GM10248 (cell line): ENCODE measurements at regions not wholly inside any gene's neighbourhood (a gene's known extent, or its start where the extent isn't known, plus 50 kb on each side); places are given as distances from the start of the nearest gene placed in this dataset.
"Not testable (repeated sequence)": the region's sequence is repeated elsewhere in the genome, so short reads cannot be mapped to it uniquely, and the experiment has no call there.

ENCODE experiments used
- CTCF ChIA-PET: fragments of 300-600 bp; sonication (Branson Sonifier 250); formaldehyde crosslinking; extraction: SDS; loops from one replicate; lab custom pipeline; 2021; ENCODE audit warnings: antibody characterized with exemption; lab: Yijun Ruan, JAX
- POLR2A ChIA-PET: fragments of 350-650 bp; sonication (Branson Sonifier 250); formaldehyde crosslinking; extraction: SDS; loops from one replicate; lab custom pipeline; 2020; ENCODE audit warnings: antibody characterized with exemption; lab: Yijun Ruan, JAX
- DNase-seq: peaks from one replicate; pipeline ENCODE4 v3.0.0; 2012; ENCODE audit errors: extremely low spot score

DNA sequence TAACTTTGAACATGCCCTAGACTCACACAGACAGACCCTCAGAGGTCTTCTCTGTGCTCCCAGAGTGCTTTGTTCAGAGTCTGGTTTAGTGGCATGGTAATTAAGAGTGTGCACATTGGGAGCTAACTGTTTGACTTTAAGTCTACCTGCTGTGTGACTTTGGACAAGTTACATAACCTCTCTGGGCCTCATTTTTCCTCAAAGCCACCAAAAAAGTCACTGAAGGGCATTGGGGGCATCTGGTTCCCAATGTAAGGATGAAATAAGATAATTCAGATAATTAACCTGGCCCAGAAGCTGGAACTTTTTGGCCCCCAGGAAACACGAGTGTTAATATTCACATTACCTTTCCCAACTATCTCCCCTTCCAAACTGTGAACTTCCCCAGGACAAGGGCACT is 341.1 kb downstream of the BCL2L11 start:
- DNase-seq, CTCF ChIA-PET, POLR2A ChIA-PET: not testable (repeated sequence)

DNA sequence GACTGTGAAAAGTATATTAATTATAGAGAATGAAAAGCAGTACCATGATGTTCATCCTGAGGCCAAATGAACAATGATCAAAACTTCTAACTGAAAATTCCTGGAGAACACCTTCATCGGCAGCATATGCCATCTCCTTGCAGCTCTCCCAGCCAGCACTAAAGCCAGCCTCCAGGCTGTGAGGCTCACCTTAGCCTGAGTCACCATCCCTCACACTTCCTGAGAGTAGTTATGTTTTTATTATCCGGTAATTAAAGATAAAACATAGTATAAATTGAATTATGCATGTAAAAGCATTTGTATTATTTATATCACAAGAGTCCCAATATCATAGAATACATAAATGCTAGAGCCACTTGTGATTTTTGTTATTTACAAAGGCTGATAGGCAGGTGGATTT is 341.9 kb downstream of the BCL2L11 start:
- CTCF ChIA-PET, POLR2A ChIA-PET: not testable (repeated sequence)

DNA sequence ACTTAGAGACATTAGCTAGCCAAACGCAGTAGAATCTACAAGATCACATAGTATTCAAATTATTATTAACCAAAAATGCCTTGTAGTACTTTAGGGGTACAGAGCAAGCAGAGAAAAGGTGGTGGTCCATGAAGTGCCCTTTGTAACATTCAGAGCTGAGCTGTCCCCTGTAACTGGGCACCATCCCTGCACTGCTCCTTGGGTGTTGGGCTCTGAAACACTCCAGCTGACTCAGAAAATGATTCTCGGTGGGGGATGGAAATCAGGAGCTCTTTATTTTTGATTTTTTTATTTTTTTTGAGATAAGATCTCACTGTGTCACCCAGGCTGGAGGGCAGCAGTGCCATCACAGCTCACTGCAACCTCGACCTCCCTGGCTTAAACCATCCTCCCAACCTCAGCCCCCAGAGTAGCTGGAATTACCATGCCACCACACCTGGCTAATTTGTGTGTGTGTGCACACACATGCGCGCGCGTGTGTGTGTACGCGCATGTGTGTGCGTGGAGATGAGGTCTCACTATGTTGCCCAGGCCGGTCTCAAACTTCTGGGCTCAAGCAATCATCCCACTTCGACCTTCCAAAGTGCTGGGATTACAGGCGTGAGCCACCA is 342.6 kb downstream of the BCL2L11 start:
- POLR2A ChIA-PET, DNase-seq, CTCF ChIA-PET: not testable (repeated sequence)

More for the DNA sequence above, 341.9 kb downstream of the BCL2L11 start:
- DNase-seq: not testable (repeated sequence)

DNA sequence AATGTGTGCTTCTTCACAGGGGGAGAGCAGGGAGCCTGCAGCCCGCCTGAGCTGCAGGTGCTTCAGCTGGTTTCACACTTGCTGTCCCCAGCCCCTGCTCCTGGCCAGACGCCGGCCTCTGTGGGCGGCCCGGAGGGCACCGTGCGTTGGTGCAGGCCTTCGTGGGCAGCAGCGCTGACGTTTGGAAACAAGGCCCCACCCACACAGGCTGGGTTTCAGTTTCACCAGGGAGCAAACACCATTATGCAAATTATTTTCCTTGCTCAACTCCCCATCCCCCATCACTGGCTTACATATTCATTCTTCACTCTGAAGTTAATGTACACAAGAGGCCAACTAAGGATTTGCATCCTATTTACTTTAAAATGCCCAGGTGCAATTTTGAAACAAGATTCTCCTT is 343.2 kb downstream of the BCL2L11 start:
- CTCF ChIA-PET, POLR2A ChIA-PET, DNase-seq: not testable (repeated sequence)

DNA sequence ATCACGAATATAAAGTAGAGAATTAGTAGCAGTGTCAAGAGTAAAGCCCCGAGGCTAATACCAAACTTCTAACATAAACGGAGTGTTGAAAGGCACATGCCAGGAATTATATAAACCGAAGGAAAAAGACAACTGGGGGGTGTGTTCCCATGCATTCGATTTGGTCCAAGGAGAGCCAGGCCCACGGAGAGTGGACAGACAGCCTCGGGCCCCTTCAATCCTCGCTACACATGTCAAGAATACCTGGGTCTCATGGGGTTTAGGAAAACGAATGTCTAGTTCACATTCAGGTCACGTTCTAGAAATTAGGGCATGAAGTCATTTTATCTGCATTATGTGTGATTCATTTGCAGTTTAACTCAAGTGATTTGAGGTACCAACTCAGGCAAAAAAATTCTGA is 343.7 kb downstream of the BCL2L11 start:
- CTCF ChIA-PET, DNase-seq, POLR2A ChIA-PET: not testable (repeated sequence)

DNA sequence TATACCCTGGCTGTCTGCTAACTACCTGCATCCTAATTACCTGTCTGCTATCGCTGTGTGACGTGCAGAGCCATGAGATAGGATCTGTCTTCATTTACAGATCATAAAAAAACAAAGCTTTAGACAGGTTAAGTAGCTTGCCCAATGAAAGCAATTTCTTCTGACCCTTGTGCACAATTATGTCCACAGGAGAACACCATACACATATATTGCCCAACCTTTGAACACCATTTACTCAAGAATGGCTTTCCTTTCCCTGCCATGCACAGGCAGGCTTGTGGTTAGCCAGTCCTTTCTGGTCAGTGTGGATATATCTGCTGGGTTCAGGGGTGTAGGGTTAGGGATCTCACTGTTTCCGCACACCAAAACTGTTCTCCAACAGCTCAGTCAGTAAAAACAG is 344.8 kb downstream of the BCL2L11 start:
- POLR2A ChIA-PET, DNase-seq, CTCF ChIA-PET: not testable (repeated sequence)

DNA sequence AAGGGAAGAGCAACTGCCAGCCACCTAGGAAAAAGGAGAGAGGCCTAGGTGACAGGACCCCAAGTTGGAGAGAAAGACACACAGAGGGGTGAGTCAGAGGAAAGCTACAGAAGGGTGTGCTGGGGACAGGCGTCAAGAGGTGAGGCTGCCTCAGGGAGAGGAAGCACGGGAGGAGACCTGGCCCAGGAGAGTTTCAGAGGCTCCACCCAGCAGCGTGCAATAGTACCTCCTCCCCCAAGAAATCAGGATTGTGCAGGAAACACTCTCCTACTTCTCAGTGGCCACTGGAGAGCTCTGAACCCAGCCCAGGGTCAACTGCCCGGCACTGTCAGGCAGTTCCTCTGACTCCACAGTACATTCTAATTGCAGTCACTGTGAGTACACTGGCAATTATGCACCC is 346.0 kb downstream of the BCL2L11 start:
- POLR2A ChIA-PET, CTCF ChIA-PET, DNase-seq: not testable (repeated sequence)

DNA sequence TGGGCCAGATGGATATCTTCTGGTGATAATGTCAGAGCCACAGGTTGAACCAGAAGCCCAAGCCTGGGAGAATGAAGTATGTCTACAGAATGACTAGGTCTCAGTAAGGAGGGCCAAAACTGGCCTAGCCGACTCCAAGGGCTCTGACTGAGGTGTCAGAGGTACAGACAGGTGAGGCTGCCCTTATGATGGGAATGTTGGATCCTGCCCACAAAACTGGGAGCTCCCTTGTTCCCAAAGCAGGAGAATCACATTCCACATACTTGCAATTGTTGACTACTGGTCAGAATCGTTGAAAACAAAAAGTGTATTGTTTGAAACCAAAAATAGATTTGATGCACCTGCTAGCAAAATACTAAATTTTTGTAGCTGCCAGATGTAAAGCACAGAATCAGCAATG is 350.2 kb downstream of the BCL2L11 start:
- DNase-seq, POLR2A ChIA-PET, CTCF ChIA-PET: not testable (repeated sequence)

DNA sequence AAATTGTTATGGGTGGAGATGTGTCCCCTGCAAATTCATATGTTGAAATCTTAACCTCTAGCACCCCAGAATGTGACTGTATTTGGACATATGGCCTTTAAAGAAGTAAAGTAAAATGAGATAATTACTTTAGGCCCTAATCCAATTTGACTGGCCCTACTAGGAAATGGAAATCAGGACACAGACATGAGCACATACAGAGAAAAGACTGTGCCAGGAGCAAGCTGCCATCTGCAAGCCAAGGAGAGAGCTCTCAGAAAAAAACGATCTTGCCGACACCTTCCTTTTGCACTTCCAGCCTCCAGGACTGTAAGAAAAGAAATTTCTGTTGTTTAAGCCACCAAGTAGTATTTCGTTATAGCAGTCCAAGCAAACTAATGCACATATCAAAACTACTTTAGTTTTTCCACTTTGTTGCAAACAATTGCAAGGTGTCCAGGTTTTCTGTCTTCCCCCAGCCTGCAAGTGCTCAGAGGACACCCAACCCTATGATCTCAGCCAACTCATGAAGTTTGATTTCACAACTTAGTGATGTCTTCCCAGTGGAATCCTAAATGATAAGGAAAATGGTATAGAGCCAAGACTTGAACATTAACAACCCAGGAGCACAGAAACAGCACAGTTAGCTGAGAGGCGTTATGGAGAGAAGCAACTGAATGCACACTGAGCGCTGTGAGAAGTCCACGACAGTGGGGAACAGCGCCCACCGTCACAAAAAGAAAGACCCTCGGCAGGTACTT is 351.2 kb downstream of the BCL2L11 start:
- CTCF ChIA-PET, POLR2A ChIA-PET, DNase-seq: not testable (repeated sequence)

DNA sequence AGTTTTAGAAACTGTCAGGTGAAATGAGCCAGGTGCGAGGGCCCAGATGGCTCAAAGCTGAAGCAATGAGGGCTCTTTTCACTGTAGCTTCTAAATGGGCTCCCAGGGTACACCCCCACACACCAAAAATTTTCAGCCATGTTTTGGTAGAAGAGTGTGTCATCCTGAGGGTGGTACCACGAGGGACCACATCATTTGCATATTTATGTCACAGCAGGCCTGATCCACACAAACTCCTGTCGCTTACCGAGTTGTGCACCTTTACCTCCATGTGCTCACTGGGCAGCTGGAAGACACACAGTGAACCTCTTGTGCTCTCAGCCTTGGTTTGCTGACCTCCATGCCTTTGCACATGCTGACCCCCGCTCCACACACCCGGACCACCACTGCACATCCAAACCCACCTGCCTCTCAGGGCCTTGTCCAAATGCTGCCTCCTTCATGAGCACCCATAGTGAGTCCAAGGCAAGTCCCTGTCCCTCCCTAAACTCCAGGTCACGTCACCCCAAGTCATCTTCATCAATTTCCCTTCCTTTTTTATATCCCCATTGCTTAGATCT is 352.2 kb downstream of the BCL2L11 start:
- POLR2A ChIA-PET, CTCF ChIA-PET, DNase-seq: not testable (repeated sequence)

DNA sequence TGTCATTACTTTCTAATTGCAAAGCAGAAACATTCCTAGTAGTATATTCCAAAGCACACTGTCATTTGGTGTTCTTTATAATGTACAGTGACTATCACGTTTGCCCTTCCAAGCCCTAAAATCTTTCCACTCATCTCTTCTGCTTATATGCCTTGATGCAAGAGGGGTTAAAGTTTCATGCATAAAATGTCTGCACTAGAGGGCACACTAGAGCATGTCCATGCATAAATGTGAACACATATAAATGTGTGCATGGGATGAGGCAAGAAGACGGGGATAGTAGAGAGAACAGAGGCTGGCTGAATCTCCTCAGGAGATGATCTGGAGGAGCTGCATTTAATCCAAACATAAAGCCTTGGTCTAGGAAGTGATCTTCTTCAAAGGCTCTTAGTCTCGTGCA is 352.8 kb downstream of the BCL2L11 start:
- DNase-seq, CTCF ChIA-PET, POLR2A ChIA-PET: not testable (repeated sequence)

DNA sequence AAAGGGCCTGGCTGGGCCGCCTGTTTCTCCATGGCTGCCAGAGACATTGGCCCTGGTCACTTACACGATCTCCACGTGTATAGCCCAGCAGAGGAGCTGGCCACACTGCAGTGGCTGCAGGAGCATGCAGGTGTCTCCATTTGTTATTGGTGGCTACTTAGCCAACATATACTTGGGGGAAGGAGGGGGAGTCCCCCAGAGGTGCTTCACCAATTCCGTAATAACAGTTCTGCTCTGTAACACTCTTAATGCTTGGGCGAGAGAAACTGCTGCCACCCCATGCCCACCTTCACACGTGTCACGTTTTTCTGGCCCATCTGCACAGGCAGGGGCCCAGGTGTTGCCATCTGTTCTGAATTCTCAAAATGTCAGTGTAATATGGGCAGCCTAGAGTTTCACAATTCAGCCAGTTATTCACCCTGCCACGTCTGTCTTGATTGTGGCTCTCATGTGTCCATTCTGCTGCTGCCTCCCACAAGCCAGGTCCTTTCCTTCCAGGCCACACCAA is 353.5 kb downstream of the BCL2L11 start:
- POLR2A ChIA-PET, CTCF ChIA-PET, DNase-seq: not testable (repeated sequence)

DNA sequence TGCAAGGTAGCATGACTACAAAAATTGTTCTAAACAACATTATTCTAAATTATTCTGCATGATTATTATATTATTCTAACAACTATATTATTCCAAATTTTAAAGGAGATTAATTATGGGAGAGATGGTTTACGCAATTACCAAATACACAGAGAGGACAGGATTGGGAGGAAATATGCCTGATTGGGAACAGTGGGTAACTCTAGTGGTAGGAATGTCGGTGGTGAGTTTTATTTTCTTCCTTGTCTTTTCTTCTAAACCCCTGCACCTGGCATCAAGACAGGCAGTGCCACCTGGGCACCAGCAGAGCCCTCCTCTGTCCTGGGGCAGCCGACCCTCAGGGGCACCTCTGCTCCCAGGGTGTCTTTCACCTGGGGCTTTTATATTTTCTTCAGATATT is 357.6 kb downstream of the BCL2L11 start:
- DNase-seq, POLR2A ChIA-PET, CTCF ChIA-PET: not testable (repeated sequence)

DNA sequence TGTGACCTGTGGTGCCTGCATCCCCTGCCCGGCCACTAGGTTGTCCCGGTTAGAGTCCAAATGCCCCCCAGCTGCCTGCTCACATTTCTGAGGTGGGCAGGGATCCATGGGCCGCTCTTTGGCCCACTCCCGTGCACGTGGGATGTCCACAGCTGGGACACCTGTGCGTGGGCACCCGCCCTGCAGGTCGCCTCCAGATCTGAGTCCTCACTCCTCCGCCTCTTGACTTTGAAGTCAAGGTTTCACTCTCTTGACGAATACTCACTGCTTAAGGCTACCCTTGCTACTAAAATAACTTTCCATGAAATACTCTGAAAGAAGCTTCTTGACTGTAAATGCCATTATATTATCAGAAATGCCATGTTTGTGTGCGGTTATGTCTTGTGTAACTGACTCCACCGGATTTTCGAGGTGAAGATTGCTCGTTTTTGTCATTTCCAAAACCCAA is 358.2 kb downstream of the BCL2L11 start:
- DNase-seq, POLR2A ChIA-PET, CTCF ChIA-PET: not testable (repeated sequence)

DNA sequence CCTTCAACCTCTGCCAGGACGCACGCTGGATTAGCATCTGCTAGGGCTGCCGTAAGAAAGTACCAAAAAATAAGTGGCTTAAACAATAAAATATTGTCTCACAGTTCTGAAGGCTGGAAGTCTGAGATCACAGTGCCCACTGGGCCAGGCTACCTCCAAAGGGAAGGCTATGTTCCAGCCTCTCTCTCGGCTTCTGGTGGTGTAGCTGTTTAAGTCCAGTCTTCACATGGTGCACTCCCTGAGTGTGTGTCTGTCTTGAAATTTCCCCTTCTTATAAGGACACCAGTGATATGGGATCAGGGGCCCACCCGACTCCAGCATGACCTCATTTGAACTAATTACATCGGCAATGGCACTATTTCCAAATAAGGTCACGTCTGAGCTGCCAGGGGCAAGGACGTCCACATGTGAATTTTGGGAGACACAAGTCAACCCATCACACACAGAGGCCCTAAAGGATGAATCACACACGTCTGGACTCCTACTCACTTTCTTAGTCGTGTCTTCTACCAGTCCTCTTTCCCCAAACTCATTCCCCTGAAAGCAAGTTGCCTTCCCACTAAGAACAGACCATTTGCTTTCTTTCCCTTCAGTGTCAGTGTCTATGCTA is 359.4 kb downstream of the BCL2L11 start:
- POLR2A ChIA-PET, CTCF ChIA-PET, DNase-seq: not testable (repeated sequence)

DNA sequence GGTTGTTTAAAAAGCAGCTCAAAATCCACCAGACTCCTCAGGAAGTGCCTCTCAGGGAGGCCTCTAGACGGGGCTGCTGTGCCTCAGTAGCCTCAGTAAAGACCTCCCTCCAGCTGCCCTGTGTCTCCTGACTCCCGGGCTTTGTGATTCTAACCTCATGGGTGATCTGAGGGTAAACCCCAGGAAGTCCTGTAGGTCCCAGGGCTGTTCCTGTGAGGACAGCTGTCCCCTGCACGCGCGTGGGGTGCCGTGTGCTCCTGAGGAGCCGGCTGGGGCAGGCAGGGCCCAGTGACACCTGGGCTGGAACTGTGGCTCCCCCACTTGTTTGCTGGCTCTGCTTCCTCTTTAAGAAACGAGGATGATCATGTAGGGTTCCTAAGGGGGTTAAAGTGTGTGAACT is 359.9 kb downstream of the BCL2L11 start:
- POLR2A ChIA-PET, DNase-seq, CTCF ChIA-PET: not testable (repeated sequence)

DNA sequence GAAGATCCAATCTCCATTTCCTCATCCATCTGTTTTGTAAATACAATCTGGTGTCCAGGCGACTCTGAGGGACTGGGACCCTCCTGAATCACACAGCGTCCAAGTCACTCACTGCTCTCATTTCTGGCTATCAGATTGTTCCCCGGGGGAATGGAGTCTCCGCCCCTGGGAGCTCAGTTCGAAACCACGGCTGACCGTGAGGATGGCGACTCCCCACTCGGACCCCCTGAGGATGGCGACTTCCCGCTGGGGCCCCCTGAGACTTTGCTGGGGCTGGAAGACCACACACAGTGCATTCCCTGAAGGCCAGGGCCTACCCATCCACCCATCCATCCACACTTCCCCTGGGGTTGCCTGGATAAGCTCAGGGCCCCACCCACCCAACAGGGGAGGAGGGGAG is 360.5 kb downstream of the BCL2L11 start:
- DNase-seq, CTCF ChIA-PET, POLR2A ChIA-PET: not testable (repeated sequence)

DNA sequence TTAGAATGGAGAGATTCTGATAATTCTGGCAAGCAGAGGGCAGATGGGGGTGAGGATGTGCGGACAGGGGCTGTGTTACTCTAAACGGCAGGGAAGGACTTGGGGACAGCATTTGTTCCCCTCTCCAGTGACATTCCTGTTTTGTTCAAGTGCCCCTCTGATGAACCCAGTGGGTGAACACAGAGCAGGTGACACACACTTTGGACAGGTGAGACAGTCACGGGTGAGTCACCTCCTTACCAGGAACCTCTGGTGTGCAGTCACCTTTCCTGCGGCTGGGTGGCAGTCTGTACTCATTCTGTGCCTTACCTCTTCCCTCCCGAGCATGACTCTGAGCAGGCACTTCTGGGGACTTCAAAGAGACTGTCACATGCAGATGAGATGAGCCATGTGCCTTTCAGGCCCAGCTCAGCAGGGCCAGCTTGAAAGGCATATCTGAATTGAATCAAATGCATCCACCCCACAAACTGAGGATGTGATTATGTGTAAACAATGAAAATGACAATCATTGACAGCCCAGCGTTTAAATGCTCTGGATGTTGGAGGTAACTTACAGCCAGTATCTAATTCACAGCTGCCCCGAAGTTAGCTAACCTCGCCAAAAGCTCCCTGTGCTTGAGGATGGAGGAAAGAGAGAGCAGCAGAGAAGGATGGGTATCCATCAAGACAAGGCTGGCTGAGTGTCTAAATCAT is 362.4 kb downstream of the BCL2L11 start:
- POLR2A ChIA-PET, CTCF ChIA-PET, DNase-seq: not testable (repeated sequence)
